Stomach (tissue), 4 donors: ENCODE measurements at regions not wholly inside any gene's neighbourhood (a gene's known extent, or its start where the extent isn't known, plus 50 kb on each side); places are given as distances from the start of the nearest gene placed in this dataset.

ENCODE experiments used
- CTCF ChIP-seq, 7 experiments: fragments of 450-650 bp in 4 of 7; fragments of 200-600 bp in 3 of 7; sonication (generic) in 3 of 7; IDR thresholded peaks; one replicate each; pipeline ENCODE4 v1.5.1; 2016 to 2019; ENCODE audit warnings: antibody characterized with exemption in 7 of 7, control low read depth in 2 of 7, mild to moderate bottlenecking in 1 of 7
- EP300 ChIP-seq: sonication (generic); formaldehyde crosslinking; IDR thresholded peaks from one replicate; pipeline ENCODE4 v1.6.1; 2017; ENCODE audit warnings: antibody characterized with exemption
- POLR2A ChIP-seq, 4 donors: fragments of 450-650 bp; IDR thresholded peaks; one replicate each; pipeline ENCODE4 v1.6.1; 2016; ENCODE audit warnings: antibody characterized with exemption in 4 of 4, control low read depth in 2 of 4, mild to moderate bottlenecking in 1 of 4, moderate library complexity in 1 of 4

- TF ChIP-seq CTCF (IDR thresholded peaks at IDR 0.05) (no peak), EP300 (no peak), POLR2A (IDR thresholded peaks at IDR 0.05) (no peak)
Measured at GRCh38 chr19:30175987-30176386, 196.2 kb upstream of the ZNF536 start.
